Stimulated activated CD8-positive, alpha-beta memory T cell treated with anti-CD3 and anti-CD28 coated beads, Interleukin-7, amount 100 ng/mL, for 4 hours (primary cell): ENCODE measurements at regions not wholly inside any gene's neighbourhood (a gene's known extent, or its start where the extent isn't known, plus 50 kb on each side); places are given as distances from the start of the nearest gene placed in this dataset.
"Not testable (repeated sequence)": the region's sequence is repeated elsewhere in the genome, so short reads cannot be mapped to it uniquely, and the experiment has no call there.

Experiments used
- DNase-seq, 2 donors: peaks; one replicate each; pipeline ENCODE4 v3.0.0-alpha.2; 2020; ENCODE audit warnings: low read depth in 2 of 2

GRCh38 chr3:105085506-105085905 lies 281.2 kb upstream of the ALCAM start:
- no peak for DNase-seq

GRCh38 chr3:105093371-105094252 lies 273.1 kb upstream of the ALCAM start:
- DNase-seq, result no peak

- no peak for DNase-seq
Observed at GRCh38 chr3:105094588-105094987, 272.1 kb upstream of the ALCAM start.

GRCh38 chr3:105096071-105096470 lies 270.6 kb upstream of the ALCAM start:
- DNase-seq, result no peak

- DNase-seq, result no peak
Observed at GRCh38 chr3:105101603-105102002, 265.1 kb upstream of the ALCAM start.

- DNase-seq, result no peak
Observed at GRCh38 chr3:105103139-105103538, 263.6 kb upstream of the ALCAM start.

- no peak for DNase-seq
Observed at GRCh38 chr3:105108823-105109222, 257.9 kb upstream of the ALCAM start.

- DNase-seq, result no peak
Observed at GRCh38 chr3:105118905-105119304, 247.8 kb upstream of the ALCAM start.

- no peak for DNase-seq
Observed at GRCh38 chr3:105119801-105120340, 246.8 kb upstream of the ALCAM start.

GRCh38 chr3:105130911-105131310 lies 235.8 kb upstream of the ALCAM start:
- no peak for DNase-seq

- no peak for DNase-seq
Observed at GRCh38 chr3:105137911-105138310, 228.8 kb upstream of the ALCAM start.

GRCh38 chr3:105139881-105140560 lies 226.7 kb upstream of the ALCAM start:
- DNase-seq, result no peak

- DNase-seq, result no peak
Observed at GRCh38 chr3:105140899-105141367, 225.8 kb upstream of the ALCAM start.

- no peak for DNase-seq
Observed at GRCh38 chr3:105144837-105145236, 221.9 kb upstream of the ALCAM start.

GRCh38 chr3:105145511-105145910 lies 221.2 kb upstream of the ALCAM start:
- DNase-seq, result no peak

GRCh38 chr3:105149197-105149596 lies 217.5 kb upstream of the ALCAM start:
- not testable (repeated sequence) for DNase-seq

- DNase-seq, result no peak
Observed at GRCh38 chr3:105152987-105153386, 213.7 kb upstream of the ALCAM start.

GRCh38 chr3:105154692-105155091 lies 212.0 kb upstream of the ALCAM start:
- DNase-seq, result no peak

- DNase-seq, result no peak
Observed at GRCh38 chr3:105157067-105157765, 209.5 kb upstream of the ALCAM start.

GRCh38 chr3:105157766-105158085 lies 209.0 kb upstream of the ALCAM start:
- DNase-seq, result no peak

GRCh38 chr3:105158286-105158685 lies 208.4 kb upstream of the ALCAM start:
- DNase-seq, result no peak

GRCh38 chr3:105162448-105162847 lies 204.3 kb upstream of the ALCAM start:
- no peak for DNase-seq
